ENCODE measurements at regions not wholly inside any gene's neighbourhood (a gene's known extent, or its start where the extent isn't known, plus 50 kb on each side); places are given as distances from the start of the nearest gene placed in this dataset.

- Histone ChIP-seq H3K4me1 (replicated peaks in 1 of 2) (no peaks in the 10 kb centered on the region), H3K27ac (no peak overlapping the region), H3K4me3 (no peak overlapping the region)
- 74 to 94% (median 90%) methylated on average over 2 to 4 of the region's 9 CpGs; no CpG with 5 or more reads in 5 of the 10 experiments for WGBS, 10 experiments
- no peak for ATAC-seq (replicated peaks in 6 of 8)
- in situ Hi-C loops (cut with MboI; ENCODE audit: low pct_unique_long_range_greater_than_20kb in 2 of 9, low sequenced_read_pairs in 9 of 9, unreplicated experiment in 9 of 9) = no loop called here
Measured at GRCh38 chr19:5269926-5270325, 70.7 kb downstream of the PTPRS start.

GRCh38 chr19:5269279-5269678, 71.3 kb downstream of the PTPRS start:
- 73 to 100% methylated on average over 2 to 3 of the region's 17 CpGs; no CpG with 5 or more reads in 8 of the 10 experiments for WGBS, 10 experiments
- in situ Hi-C loops (cut with MboI; ENCODE audit: low pct_unique_long_range_greater_than_20kb in 2 of 9, low sequenced_read_pairs in 9 of 9, unreplicated experiment in 9 of 9) = no loop called here
- Histone ChIP-seq H3K4me3 (no peak overlapping the region), H3K4me1 (replicated peaks in 1 of 2) (no peaks in the 10 kb centered on the region), H3K27ac (no peak overlapping the region)
- ATAC-seq (replicated peaks in 6 of 8) = peak in 1 of 8 experiments; percentile 7

- Histone ChIP-seq H3K4me1 (replicated peaks in 1 of 2) (no peaks in the 10 kb centered on the region), H3K27ac (no peak overlapping the region), H3K4me3 (no peak overlapping the region)
- ATAC-seq (replicated peaks in 6 of 8) = peak in 2 of 8 experiments; percentile 11 to 25
- in situ Hi-C loops (cut with MboI; ENCODE audit: low pct_unique_long_range_greater_than_20kb in 2 of 9, low sequenced_read_pairs in 9 of 9, unreplicated experiment in 9 of 9) = no loop called here
- WGBS, 10 experiments = 85 to 94% (median 91%) methylated on average over 2 to 4 of the region's 13 CpGs; no CpG with 5 or more reads in 5 of the 10 experiments
Measured at GRCh38 chr19:5268801-5269200, 71.8 kb downstream of the PTPRS start.

GRCh38 chr19:5265260-5265659, 75.4 kb downstream of the PTPRS start:
- WGBS, 10 experiments = 71 to 100% (median 100%) methylated on average over 1 to 6 of the region's 9 CpGs; no CpG with 5 or more reads in 5 of the 10 experiments
- no peak overlapping the region for H3K4me3 ChIP-seq
- in situ Hi-C loops (cut with MboI; ENCODE audit: low pct_unique_long_range_greater_than_20kb in 2 of 9, low sequenced_read_pairs in 9 of 9, unreplicated experiment in 9 of 9) = no loop called here
- ATAC-seq (replicated peaks in 6 of 8) = no peak
- H3K27ac ChIP-seq = no peak overlapping the region
- H3K4me1 ChIP-seq (replicated peaks in 1 of 2) = no peaks in the 10 kb centered on the region

- whole genome bisulfite sequencing, 10 experiments = 96 to 100% (median 100%) methylated on average over 1 to 5 of the region's 7 CpGs; no CpG with 5 or more reads in 3 of the 10 experiments
- no peak overlapping the region for H3K27ac ChIP-seq
- in situ Hi-C loops (cut with MboI; ENCODE audit: low pct_unique_long_range_greater_than_20kb in 2 of 9, low sequenced_read_pairs in 9 of 9, unreplicated experiment in 9 of 9) = no loop called here
- no peak for ATAC-seq (replicated peaks in 6 of 8)
- H3K4me1 ChIP-seq (replicated peaks in 1 of 2) = no peaks in the 10 kb centered on the region
- no peak overlapping the region for H3K4me3 ChIP-seq
Measured at GRCh38 chr19:5264453-5264852, 76.2 kb downstream of the PTPRS start.

- H3K27ac ChIP-seq = no peak overlapping the region
- 92 to 100% (median 100%) methylated on average over 1 to 13 of the region's 23 CpGs; no CpG with 5 or more reads in 7 of the 10 experiments for WGBS, 10 experiments
Measured at GRCh38 chr19:5263615-5264014, 77.0 kb downstream of the PTPRS start.

GRCh38 chr19:5262721-5263120, 77.9 kb downstream of the PTPRS start:
- H3K27ac ChIP-seq = no peak overlapping the region
- in situ Hi-C loops (cut with MboI; ENCODE audit: low pct_unique_long_range_greater_than_20kb in 2 of 9, low sequenced_read_pairs in 9 of 9, unreplicated experiment in 9 of 9) = no loop called here
- H3K4me1 ChIP-seq (replicated peaks in 1 of 2) = no peaks in the 10 kb centered on the region
- ATAC-seq (replicated peaks in 6 of 8) = no peak
- H3K4me3 ChIP-seq = no peak overlapping the region
- no CpG with 5 or more reads among the region's 14 CpGs for WGBS, 10 experiments

More at GRCh38 chr19:5263615-5264014, 77.0 kb downstream of the PTPRS start:
- in situ Hi-C loops (cut with MboI; ENCODE audit: low pct_unique_long_range_greater_than_20kb in 2 of 9, low sequenced_read_pairs in 9 of 9, unreplicated experiment in 9 of 9) = no loop called here
- no peaks in the 10 kb centered on the region for H3K4me1 ChIP-seq (replicated peaks in 1 of 2)
- peak in 2 of 8 experiments; percentile 30 to 36 for ATAC-seq (replicated peaks in 6 of 8)
- no peak overlapping the region for H3K4me3 ChIP-seq

GRCh38 chr19:5261156-5261890, 79.3 kb downstream of the PTPRS start:
- no peak for ATAC-seq (replicated peaks in 6 of 8)
- 73 to 96% (median 88%) methylated on average over 1 to 10 of the region's 15 CpGs; no CpG with 5 or more reads in 3 of the 10 experiments for WGBS, 10 experiments
- Histone ChIP-seq H3K4me1 (replicated peaks in 1 of 2) (no peaks in the 10 kb centered on the region), H3K4me3 (no peak overlapping the region), H3K27ac (no peak overlapping the region)
- in situ Hi-C loops (cut with MboI; ENCODE audit: low pct_unique_long_range_greater_than_20kb in 2 of 9, low sequenced_read_pairs in 9 of 9, unreplicated experiment in 9 of 9) = no loop called here

GRCh38 chr19:5260381-5260967, 80.1 kb downstream of the PTPRS start:
- no peak overlapping the region for H3K27ac ChIP-seq

GRCh38 chr19:5259750-5260149, 80.9 kb downstream of the PTPRS start:
- 80 to 100% (median 100%) methylated on average over 1 to 3 of the region's 4 CpGs; no CpG with 5 or more reads in 3 of the 10 experiments for WGBS, 10 experiments
- no peaks in the 10 kb centered on the region for H3K4me1 ChIP-seq (replicated peaks in 1 of 2)

More at GRCh38 chr19:5260381-5260967, 80.1 kb downstream of the PTPRS start:
- WGBS, 10 experiments = 97 to 100% (median 100%) methylated on average over 1 to 6 of the region's 20 CpGs; no CpG with 5 or more reads in 6 of the 10 experiments
- no peak for ATAC-seq (replicated peaks in 6 of 8)
- Histone ChIP-seq H3K4me3 (no peak overlapping the region), H3K4me1 (replicated peaks in 1 of 2) (no peaks in the 10 kb centered on the region)
- in situ Hi-C loops (cut with MboI; ENCODE audit: low pct_unique_long_range_greater_than_20kb in 2 of 9, low sequenced_read_pairs in 9 of 9, unreplicated experiment in 9 of 9) = no loop called here

GRCh38 chr19:5257155-5258045, 83.2 kb downstream of the PTPRS start:
- 80 to 100% (median 95%) methylated on average over 1 to 4 of the region's 43 CpGs; no CpG with 5 or more reads in 6 of the 10 experiments for WGBS, 10 experiments
- Histone ChIP-seq H3K4me3 (no peak overlapping the region), H3K27ac (no peak overlapping the region), H3K4me1 (replicated peaks in 1 of 2) (no peaks in the 10 kb centered on the region)
- in situ Hi-C loops (cut with MboI; ENCODE audit: low pct_unique_long_range_greater_than_20kb in 2 of 9, low sequenced_read_pairs in 9 of 9, unreplicated experiment in 9 of 9) = no loop called here
- ATAC-seq (replicated peaks in 6 of 8) = no peak

More at GRCh38 chr19:5259750-5260149, 80.9 kb downstream of the PTPRS start:
- Histone ChIP-seq H3K27ac (no peak overlapping the region), H3K4me3 (no peak overlapping the region)
- ATAC-seq (replicated peaks in 6 of 8) = no peak
- in situ Hi-C loops (cut with MboI; ENCODE audit: low pct_unique_long_range_greater_than_20kb in 2 of 9, low sequenced_read_pairs in 9 of 9, unreplicated experiment in 9 of 9) = no loop called here

GRCh38 chr19:5255602-5256231, 84.9 kb downstream of the PTPRS start:
- Histone ChIP-seq H3K4me3 (no peak overlapping the region), H3K4me1 (replicated peaks in 1 of 2) (no peaks in the 10 kb centered on the region), H3K27ac (no peak overlapping the region)
- in situ Hi-C loops (cut with MboI; ENCODE audit: low pct_unique_long_range_greater_than_20kb in 2 of 9, low sequenced_read_pairs in 9 of 9, unreplicated experiment in 9 of 9) = no loop called here
- ATAC-seq (replicated peaks in 6 of 8) = no peak
- 91 to 100% (median 94%) methylated on average over 2 to 22 of the region's 22 CpGs for WGBS, 10 experiments
